GM19324 (cell line): ENCODE measurements at regions not wholly inside any gene's neighbourhood (a gene's known extent, or its start where the extent isn't known, plus 50 kb on each side); places are given as distances from the start of the nearest gene placed in this dataset.
A peak's percentile ranks its signal among the peaks of the same experiment; 100 is the strongest.

Experiments used
- ATAC-seq: cut with Tn5 transposase; IDR thresholded peaks from one replicate; pipeline ENCODE4 v1.9.1; 2021; ENCODE audit warnings: mild to moderate bottlenecking, moderate library complexity; ENCODE audit not compliant: unreplicated experiment, low FRiP score

GRCh38 chr1:87800006-87800405, 471.3 kb downstream of the LMO4 start:
- no peak for ATAC-seq

- no peak for ATAC-seq
Measured at GRCh38 chr1:87803375-87803774, 474.7 kb downstream of the LMO4 start.

- no peak for ATAC-seq
Measured at GRCh38 chr1:87804128-87804527, 475.4 kb downstream of the LMO4 start.

DNA sequence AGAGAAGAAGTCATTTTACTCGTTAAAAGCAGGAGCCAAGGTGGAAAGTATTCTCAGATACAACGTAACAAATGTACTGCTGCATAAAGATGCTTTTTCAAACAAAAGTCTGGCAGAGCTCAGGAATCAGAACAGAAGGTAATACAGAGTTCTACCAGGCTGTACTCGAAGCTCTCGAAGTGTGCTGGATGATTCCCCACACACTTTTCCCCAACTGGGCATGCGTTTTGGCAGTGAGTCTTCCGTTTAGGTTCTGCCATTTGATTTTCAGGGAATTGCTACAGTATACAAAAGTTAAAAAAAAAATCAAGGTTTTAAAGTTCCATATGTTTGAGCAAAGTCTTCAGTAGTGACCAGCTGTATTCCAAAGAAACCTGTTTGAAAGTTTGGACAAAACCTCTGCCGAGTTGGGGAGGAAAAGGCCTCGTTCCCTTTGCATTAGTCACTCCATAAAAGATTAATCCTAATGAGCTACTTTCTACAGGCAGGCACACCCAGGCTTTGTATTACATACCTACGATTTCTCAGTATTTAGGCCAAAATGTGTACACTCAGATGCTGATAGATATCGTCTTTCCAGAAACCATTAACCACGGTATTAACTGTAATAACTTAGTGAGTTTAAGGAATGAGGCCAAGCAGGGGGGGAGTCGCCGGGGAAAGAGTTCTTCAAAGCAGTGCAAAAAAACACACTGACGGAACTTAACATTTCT, 477.1 kb downstream of the LMO4 start:
- no peak for ATAC-seq

DNA sequence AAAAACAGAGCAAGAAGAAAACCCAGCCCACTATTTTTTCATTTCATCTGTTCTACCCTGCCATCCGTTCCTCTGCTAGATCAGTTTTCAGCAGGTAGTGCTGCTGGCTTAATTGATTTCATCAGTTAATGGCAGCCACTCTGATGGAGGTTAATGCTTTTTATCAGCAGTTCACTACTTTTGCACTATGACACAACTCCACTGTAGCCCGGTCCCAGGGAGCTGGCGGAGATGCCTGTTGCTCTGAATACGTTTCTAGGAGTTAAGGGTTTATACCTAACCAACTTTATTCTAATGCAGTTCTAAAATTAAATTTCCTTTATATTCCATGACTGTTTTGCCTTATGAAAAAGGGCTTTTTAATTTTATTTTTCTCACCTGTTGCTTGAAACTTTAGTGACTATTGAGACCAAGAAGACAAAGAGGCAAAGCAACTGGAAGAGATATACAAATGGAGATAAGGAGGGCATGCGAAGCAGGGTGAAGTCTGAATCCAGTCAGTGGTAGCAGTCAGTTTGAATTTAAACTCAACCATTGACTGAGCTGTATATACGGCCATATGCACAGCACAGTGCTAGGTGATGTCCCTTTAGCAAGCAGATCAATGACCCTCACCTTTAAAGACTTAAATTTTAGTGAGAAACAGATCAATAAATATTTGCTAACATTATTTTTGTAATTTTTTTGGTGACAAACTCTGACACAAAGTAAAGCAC, 477.9 kb downstream of the LMO4 start:
- no peak for ATAC-seq

DNA sequence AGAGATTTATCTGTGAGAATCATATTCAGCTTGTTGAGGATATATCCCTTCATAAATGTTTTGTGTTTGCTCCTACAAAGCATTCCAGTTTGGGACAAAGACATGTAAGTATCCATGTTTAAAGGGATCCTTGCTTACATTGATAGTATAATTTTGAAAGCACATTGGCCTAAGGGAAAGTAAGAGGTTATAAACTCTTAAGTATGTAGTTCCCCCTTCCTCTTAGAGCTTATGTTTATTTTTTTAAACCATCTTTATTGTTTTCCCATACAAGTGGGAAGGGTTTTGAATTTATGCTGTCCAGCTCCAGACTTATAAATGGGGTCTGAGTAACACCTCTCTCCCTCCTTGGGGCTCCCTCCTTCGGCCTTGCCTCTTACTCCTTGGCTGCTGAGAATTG, 481.5 kb downstream of the LMO4 start:
- no peak for ATAC-seq

- ATAC-seq, result no peak
Measured at GRCh38 chr1:87812871-87813577, 484.3 kb downstream of the LMO4 start.

DNA sequence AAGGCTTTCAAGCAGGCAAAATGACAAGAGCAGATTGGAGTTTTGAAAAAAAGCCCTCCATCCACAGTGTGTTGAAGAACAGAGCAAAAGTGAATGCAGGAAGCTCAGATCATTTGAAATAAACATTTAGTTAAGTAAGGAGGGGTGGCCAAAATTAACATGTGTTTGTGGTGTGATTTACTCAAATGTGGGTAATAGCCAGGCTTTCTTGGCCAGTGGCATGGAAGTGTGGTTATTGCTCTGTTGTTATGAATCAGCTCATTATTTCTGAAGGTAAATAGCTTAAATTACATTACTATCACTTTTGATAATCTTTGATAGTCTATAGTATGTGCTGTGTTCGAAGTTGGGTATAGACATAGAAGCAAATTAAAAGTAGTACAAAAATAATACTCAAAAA, 485.9 kb downstream of the LMO4 start:
- ATAC-seq, result no peak

GRCh38 chr1:87816646-87817045, 488.0 kb downstream of the LMO4 start:
- ATAC-seq, result no peak

- no peak for ATAC-seq
Measured at GRCh38 chr1:87820668-87821334, 492.1 kb downstream of the LMO4 start.

- no peak for ATAC-seq
Measured at GRCh38 chr1:87821335-87821697, 492.6 kb downstream of the LMO4 start.

DNA sequence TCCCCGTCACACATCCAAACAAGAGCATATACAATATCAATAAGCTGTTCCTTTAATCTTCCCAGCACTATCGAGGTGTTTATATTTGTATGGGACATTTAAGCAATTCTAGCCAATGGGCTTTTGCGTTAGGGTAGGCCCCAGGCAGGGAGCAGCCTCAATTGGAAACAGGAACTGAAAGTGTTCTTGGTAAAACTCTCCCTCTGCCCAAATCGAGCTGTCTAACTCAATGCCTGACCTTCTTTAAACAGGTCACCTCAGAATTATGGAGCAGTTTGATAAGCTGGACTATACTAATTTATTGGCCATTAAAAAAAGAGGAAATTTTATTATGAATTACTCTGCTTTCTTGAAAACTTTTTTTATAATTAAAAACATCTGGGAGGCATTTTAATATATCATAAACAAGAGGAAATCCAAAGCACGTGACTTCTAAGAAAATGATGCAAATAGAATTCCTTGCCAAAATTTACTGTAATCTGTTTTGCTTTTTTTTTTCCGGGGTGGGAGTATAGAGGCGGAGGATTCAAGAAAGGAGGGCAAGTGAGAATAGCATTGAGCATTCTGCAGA, 498.1 kb downstream of the LMO4 start:
- ATAC-seq, result peak; percentile 74

DNA sequence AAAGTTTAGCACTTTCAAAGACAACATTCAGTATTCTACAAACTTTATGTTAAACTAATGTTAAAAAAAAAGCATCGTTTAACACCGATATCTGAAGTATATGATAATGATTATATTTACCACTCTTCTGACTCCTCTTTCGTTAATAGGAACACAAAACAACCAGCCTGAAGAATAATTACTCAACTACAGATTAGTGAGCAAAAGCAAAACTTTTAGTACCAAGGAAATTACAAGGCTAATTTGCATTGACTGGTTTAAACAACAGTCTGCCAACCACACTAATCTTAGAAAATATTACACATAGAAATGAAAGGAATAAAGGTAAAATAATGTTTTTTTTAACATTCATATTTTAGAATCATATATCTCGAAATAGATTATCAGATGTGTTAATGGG, 500.7 kb downstream of the LMO4 start:
- no peak for ATAC-seq

DNA sequence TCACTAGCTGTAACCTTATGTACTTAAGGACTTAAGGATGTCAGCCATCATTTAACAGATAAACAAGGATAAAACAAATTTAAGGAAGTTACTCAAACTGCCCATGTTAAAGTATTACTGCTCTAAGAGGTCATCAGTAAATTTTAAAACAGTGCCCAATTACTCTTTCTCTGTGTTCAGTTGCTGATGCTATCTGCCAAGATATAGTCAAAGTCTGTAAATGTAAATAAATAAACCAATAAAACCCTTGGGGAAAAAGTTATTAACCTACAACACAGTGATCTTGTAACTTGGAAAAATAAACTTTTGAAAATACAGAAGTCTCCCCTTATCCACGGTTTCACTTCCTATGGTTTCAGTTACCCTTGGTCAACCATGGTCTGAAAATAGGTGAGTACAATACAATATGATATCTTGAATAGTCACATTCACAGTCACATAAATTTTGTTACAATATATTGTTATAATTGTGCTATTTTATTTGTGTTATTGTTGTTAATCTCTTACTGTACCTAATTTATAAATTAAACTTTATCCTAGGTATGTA, 501.8 kb downstream of the LMO4 start:
- no peak for ATAC-seq

- ATAC-seq, result no peak
Measured at GRCh38 chr1:87833166-87833565, 504.5 kb downstream of the LMO4 start.

- no peak for ATAC-seq
Measured at GRCh38 chr1:87834151-87834550, 505.5 kb downstream of the LMO4 start.

GRCh38 chr1:87834941-87835340, 506.3 kb downstream of the LMO4 start:
- ATAC-seq, result no peak

DNA sequence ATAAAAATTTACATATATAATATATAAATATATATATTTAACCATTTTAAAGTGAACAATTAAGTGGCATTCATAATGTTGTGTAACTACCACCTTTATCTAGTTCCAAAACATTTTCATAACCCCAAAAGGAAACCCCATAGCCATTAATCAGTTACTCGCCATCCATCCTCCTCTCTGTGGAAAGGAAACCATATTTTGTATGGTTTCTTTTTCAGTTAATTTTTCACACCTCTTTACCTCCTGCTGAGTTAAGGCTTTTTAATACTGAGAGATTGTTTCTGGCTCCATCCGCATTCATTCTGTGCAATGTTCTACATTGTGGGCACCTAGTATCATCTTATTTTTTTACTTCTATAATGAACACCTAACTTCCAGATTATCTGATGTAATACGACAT, 512.1 kb downstream of the LMO4 start:
- peak; percentile 94 for ATAC-seq

- ATAC-seq, result no peak
Measured at GRCh38 chr1:87841332-87841731, 512.7 kb downstream of the LMO4 start.

DNA sequence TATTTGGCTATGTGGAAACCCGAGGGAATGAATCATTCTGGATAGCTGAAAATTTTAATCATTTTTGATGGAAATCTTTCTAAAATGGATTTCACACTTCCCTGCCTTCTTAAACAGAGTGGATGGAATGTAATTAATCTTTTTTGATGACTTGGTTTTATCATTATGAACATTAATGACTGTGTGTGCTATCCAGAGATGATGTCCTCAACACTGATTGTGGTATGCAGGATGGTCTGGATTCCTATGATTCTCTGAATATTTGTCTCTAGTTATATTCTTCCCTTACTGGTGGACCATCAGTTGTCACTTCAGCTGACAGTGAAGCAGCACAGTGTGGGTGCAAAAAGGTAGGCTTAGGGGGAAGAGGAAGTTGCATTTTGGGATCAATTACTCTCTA, 513.5 kb downstream of the LMO4 start:
- no peak for ATAC-seq

DNA sequence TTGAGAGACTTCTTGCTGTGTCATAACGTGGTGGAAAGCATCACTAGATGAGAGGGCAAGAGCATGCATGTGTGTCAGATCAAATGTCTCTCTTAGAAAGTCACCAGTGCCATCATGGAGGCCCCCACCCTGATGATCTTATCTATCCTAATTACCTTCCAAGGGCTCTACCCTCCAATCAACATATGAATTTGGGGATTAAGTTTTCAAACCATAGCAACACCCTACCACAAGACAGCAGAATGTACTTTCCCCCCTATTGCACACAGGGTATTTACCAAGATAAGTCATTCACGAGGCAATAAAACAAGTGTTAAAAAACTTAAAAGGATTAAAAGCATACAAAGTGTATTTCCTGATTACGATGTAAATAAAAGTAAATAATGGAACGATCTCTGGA, 515.6 kb downstream of the LMO4 start:
- no peak for ATAC-seq
